NCI-H2029 treated with DMSO at 0.1 percent for 48 hours (cell line): ENCODE measurements at regions not wholly inside any gene's neighbourhood (a gene's known extent, or its start where the extent isn't known, plus 50 kb on each side); places are given as distances from the start of the nearest gene placed in this dataset.

Experiments used
- DNase-seq: peaks from one replicate; lab custom pipeline; 2025; lab: John Stamatoyannopoulos, UW

- no peak for DNase-seq
Observed at GRCh38 chr11:134800826-134801225, 388.8 kb upstream of the B3GAT1 start.

- DNase-seq: no peak
Observed at GRCh38 chr11:134800130-134800529, 388.1 kb upstream of the B3GAT1 start.

DNA sequence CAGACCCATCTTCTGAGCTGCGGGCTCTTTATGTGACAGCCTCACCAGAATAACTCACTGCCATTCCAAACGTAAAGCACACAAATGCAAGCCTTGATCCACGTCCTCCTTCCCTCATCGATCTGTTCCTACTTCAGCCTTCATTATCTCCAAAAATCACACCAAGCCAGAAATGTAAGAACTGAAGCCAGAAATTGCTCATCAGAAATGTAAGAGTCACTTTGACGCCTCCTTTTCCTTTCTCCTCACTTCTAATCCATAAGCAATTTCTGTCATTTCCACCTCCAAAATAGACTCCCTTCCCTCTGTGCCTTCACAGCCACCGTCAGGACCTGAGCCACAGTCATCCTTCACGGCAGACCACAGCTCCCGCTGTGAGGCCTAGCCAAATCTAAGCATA, 387.3 kb upstream of the B3GAT1 start:
- no peak for DNase-seq

- DNase-seq: no peak
Observed at GRCh38 chr11:134797411-134798089, 385.5 kb upstream of the B3GAT1 start.

GRCh38 chr11:134795017-134795416, 383.0 kb upstream of the B3GAT1 start:
- no peak for DNase-seq

GRCh38 chr11:134794192-134794591, 382.1 kb upstream of the B3GAT1 start:
- DNase-seq: no peak

GRCh38 chr11:134792677-134793076, 380.6 kb upstream of the B3GAT1 start:
- DNase-seq: no peak

- DNase-seq: no peak
Observed at GRCh38 chr11:134792044-134792443, 380.0 kb upstream of the B3GAT1 start.

- DNase-seq: no peak
Observed at GRCh38 chr11:134791102-134791501, 379.1 kb upstream of the B3GAT1 start.

DNA sequence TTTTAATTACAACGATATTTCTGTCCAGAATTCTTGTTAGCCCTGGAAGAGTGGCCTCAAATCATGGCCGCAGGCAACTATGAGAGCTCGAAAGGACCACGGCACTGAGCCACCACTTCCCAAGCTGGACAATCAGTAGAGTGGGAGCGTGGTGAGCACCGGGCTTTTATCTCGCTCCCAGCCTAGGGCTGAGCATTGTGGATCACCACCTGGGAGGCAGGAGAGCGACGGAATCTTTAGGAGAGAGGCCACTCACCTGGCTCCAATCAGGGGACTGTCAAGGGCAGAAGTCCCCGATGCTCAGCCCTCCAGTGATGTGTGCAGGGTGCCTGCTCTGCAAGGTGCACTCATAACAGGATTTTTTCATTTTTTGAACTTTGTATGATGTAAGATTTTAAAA, 377.1 kb upstream of the B3GAT1 start:
- DNase-seq: no peak

GRCh38 chr11:134786636-134787035, 374.6 kb upstream of the B3GAT1 start:
- no peak for DNase-seq

DNA sequence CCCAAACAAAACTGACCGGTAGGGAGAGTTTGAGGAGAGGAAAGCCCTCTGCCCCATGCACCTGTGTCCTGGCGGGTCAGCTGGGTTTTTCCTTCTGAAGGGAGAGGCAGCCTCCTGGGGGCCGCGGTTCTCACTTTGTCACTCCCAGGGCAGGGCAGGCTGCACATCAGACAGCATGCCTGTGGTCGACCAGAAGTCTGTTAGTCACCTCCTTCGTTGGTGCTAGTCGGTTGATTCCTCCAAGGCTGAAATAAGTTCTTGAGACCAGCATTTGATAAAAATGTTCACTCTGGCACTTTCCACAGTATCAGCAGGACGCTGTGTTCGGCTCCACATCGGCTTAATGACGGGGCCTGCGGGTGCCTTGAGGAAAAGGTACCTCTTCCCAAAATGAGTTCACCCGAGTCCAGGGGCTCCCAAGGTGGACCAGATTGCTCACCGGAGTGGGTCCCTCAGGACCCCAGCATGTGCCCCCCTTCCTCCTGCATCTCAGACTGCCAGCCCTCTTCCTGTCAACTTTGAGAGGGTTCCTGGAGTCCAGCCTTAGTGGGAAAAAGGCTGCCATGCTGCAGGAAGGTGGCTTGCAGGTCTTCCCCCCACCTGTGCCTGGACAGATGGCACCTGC, 373.7 kb upstream of the B3GAT1 start:
- DNase-seq: no peak

- DNase-seq: no peak
Observed at GRCh38 chr11:134785059-134785458, 373.0 kb upstream of the B3GAT1 start.

- DNase-seq: no peak
Observed at GRCh38 chr11:134784568-134784967, 372.5 kb upstream of the B3GAT1 start.

DNA sequence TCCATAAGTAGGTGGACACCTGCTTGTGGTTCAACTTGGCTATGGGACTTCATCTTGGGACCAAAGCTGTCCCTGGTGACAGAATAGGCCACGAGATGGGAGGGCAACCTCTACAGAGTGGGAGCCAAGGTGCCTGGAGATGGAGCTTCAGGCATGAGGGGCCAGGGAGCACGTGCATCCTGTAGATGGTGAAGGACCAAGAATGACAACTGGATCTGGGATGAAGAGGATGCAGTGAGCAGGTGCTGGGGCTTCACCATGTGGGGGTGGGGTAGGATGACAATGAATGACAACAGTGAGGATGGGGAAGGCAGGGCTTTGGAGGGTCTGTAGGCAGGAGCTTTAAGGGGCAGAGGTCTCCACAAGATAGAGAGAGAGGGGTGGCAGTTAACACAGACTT, 372.0 kb upstream of the B3GAT1 start:
- no peak for DNase-seq

DNA sequence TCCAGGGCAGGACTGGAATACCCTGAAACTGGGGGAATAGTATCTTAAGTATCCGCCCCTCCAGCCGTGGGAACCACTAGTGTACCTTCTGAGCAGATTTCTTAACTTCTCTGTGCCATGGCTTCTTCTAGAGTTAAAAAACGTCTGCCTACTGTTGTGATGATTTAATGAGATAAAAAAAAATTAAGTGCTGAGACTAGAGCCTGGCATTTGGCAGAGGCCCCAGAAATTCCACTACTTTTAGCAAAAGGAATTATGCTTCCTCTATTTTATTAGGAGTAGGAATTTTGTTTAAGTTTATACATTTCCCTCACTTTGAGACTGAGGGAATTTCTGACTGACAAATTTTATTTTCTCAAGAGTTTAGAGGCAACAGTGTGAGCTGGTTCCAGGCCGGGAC, 371.2 kb upstream of the B3GAT1 start:
- no peak for DNase-seq

GRCh38 chr11:134781380-134781866, 369.4 kb upstream of the B3GAT1 start:
- DNase-seq: no peak

GRCh38 chr11:134780486-134781147, 368.6 kb upstream of the B3GAT1 start:
- no peak for DNase-seq

GRCh38 chr11:134779179-134779578, 367.1 kb upstream of the B3GAT1 start:
- no peak for DNase-seq

DNA sequence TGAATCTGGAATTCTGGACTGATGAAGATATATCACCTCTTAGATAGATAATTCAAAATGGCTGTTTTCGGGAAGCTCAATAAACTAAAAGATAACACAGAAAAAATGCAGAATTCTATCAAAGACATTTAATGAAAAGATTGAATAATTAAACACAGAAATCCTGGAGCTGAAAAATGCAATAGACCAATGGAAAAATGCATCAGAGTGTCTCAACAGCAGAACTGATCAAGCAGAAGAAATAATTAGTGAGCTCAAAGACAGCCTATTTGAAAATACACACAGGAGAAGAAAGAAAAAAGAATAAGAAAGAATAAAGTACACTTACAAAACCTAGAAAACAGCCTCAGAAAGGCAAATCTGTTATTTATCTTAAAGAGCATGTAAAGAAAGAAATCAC, 356.4 kb upstream of the B3GAT1 start:
- no peak for DNase-seq

- DNase-seq: no peak
Observed at GRCh38 chr11:134765565-134765964, 353.5 kb upstream of the B3GAT1 start.

DNA sequence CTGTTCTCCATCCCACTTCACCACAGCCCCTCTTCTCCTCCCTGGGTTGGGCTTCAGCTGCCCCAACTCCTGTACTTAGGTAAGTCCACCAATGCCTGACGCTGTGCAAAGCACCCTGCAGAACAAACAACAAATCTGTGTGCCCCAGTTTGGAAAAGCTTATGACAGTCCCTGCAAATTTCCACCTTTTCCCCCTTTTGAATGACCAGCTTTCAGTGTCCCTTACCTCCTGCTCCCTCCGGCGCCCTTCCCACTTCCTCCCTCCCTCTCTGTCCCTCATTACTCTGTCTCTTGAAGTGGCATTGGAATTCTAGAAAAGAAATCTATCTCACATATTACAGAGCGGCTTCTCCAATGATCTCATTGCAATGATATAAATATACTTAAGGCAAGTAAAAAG, 352.9 kb upstream of the B3GAT1 start:
- no peak for DNase-seq

GRCh38 chr11:134764367-134764766, 352.3 kb upstream of the B3GAT1 start:
- DNase-seq: no peak
